ENCODE measurements at regions not wholly inside any gene's neighbourhood (a gene's known extent, or its start where the extent isn't known, plus 50 kb on each side); places are given as distances from the start of the nearest gene placed in this dataset.

- Mint-ChIP-seq H3K36me3 (ENCODE audit: low read depth) (no peaks in the 10 kb centered on the region), H3K9me3 (ENCODE audit: low read depth) (no peaks in the 10 kb centered on the region), H3K27me3 (ENCODE audit: low read depth) (no peaks in the 10 kb centered on the region), H3K4me3 (ENCODE audit: unreplicated experiment) (no peak overlapping the region), H3K27ac (ENCODE audit: unreplicated experiment) (no peak overlapping the region), H3K4me1 (ENCODE audit: low read depth) (no peaks in the 10 kb centered on the region)
- DNase-seq (ENCODE audit: low spot score), result no peak
- no peak for TF ChIP-seq CTCF (IDR thresholded peaks at IDR 0.05)
Observed at GRCh38 chr4:125084608-125085007, 230.1 kb upstream of the FAT4 start.

DNA sequence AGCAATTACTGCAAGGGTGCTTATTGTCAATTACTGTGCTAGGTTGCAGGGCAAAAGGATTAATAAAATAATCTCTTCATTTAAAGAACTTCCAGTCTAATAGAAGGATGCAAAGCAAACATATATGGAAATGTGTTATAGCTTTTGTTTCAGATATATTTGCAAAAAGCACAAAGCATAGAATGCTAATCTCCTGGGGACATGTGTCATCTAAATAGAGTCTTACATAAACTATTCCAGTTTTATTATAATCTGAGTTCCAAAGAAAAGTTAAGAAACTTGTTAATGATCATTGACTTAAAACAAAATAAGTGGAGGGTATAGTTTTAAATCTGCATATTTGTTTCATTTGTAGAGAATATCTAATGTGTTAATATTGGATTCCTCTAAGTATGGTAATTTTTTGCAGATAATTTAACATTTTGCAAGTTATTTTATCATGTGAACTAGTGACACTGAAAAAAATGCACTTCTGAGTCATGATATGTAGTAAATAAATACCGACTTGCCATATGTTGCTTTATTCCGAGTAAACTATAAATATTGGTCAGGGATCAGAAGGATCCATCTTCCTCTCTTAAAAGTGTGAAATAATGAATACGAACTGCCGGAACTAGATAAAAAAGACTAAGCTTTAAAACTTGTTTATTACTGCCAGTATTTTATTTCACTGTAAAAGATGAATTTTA is 231.9 kb upstream of the FAT4 start:
- no peak for TF ChIP-seq CTCF (IDR thresholded peaks at IDR 0.05)
- Mint-ChIP-seq H3K9me3 (ENCODE audit: low read depth) (no peaks in the 10 kb centered on the region), H3K4me1 (ENCODE audit: low read depth) (no peaks in the 10 kb centered on the region), H3K4me3 (ENCODE audit: unreplicated experiment) (no peak overlapping the region), H3K36me3 (ENCODE audit: low read depth) (no peaks in the 10 kb centered on the region), H3K27ac (ENCODE audit: unreplicated experiment) (no peak overlapping the region), H3K27me3 (ENCODE audit: low read depth) (no peaks in the 10 kb centered on the region)
- no peak for DNase-seq (ENCODE audit: low spot score)

DNA sequence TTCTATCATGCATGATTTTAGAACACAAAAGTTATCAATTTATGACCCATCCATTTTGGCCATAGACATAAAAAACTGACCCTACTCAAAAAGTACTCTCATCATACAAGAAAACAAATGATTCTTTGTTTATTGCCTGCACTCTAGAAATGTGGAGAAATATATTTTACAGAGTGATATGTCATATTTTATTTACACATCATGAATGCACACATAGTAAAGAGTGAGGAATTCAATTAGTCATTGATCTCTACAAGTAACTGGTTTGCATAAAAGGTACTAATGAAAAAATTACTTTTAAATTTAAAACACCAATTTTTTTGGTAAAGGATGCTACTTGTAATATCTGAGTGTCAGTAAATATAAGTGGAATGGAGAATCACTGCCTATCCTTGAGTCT is 242.5 kb upstream of the FAT4 start:
- DNase-seq (ENCODE audit: low spot score), result no peak
- Mint-ChIP-seq H3K36me3 (ENCODE audit: low read depth) (no peaks in the 10 kb centered on the region), H3K9me3 (ENCODE audit: low read depth) (peaks cover 4% of the 10 kb centered on the region), H3K4me1 (ENCODE audit: low read depth) (peaks cover 8% of the 10 kb centered on the region), H3K4me3 (ENCODE audit: unreplicated experiment) (no peak overlapping the region), H3K27me3 (ENCODE audit: low read depth) (no peaks in the 10 kb centered on the region), H3K27ac (ENCODE audit: unreplicated experiment) (no peak overlapping the region)
- TF ChIP-seq CTCF (IDR thresholded peaks at IDR 0.05), result no peak

- no peaks in the 10 kb centered on the region for H3K27me3 Mint-ChIP-seq (ENCODE audit: low read depth)
- no peak for DNase-seq (ENCODE audit: low spot score)
- TF ChIP-seq CTCF (IDR thresholded peaks at IDR 0.05), result peak; percentile 30
- H3K27ac Mint-ChIP-seq (ENCODE audit: unreplicated experiment), result no peak overlapping the region
- no peaks in the 10 kb centered on the region for H3K36me3 Mint-ChIP-seq (ENCODE audit: low read depth)
- H3K9me3 Mint-ChIP-seq (ENCODE audit: low read depth), result peaks cover 7% of the 10 kb centered on the region
- H3K4me3 Mint-ChIP-seq (ENCODE audit: unreplicated experiment), result no peak overlapping the region
- H3K4me1 Mint-ChIP-seq (ENCODE audit: low read depth), result peaks cover 8% of the 10 kb centered on the region
Observed at GRCh38 chr4:125070861-125071260, 243.9 kb upstream of the FAT4 start.

DNA sequence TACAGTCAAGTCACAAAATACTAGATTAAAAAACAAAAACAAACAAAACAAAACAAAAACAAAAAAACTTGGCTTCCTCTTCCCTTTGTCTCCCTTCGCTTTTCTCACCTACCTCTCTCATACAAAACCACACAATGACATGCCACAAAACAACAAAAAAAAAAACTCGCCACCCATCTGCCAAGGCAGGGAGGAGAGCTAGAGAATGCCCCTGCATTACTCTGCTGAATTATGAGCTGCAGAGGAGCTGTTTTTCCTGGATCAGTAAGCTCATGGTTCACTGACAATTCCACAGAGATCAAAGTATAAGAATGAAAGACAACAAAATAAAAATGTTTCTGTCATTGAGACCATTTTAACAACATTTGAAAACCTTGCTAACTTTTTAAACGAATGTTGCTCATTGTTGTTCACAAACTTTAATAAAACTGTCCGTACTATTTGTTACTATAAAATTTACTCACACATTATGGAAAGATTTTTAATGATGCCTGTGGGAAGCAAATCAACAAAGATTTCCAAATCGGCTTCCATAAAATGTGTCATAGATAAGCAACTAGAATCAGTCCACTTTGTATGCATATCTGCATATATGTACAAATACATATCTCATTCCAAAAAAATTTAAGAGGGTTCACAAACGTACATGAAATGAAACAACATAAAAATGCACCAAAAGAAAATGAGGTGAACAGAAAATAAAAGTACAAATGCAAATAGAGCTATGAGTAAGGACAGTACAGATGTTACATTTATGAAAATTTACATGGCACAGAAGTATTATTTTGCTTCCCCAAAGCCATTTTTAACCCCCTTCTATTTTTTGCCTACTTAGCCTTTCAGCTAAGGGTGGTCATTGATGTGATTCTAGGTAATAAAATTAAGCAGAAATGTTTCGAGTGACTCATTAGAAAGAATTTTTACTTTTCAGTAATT is 252.4 kb upstream of the FAT4 start:
- DNase-seq (ENCODE audit: low spot score), result no peak
- no peak for TF ChIP-seq CTCF (IDR thresholded peaks at IDR 0.05)
- Mint-ChIP-seq H3K4me1 (ENCODE audit: low read depth) (peaks cover 3% of the 10 kb centered on the region), H3K4me3 (ENCODE audit: unreplicated experiment) (no peak overlapping the region), H3K27ac (ENCODE audit: unreplicated experiment) (no peak overlapping the region), H3K36me3 (ENCODE audit: low read depth) (no peaks in the 10 kb centered on the region), H3K27me3 (ENCODE audit: low read depth) (no peaks in the 10 kb centered on the region), H3K9me3 (ENCODE audit: low read depth) (peaks cover 6% of the 10 kb centered on the region)
